ENCODE measurements at regions not wholly inside any gene's neighbourhood (a gene's known extent, or its start where the extent isn't known, plus 50 kb on each side); places are given as distances from the start of the nearest gene placed in this dataset.
"Not testable (repeated sequence)": the region's sequence is repeated elsewhere in the genome, so short reads cannot be mapped to it uniquely, and the experiment has no call there.

DNA sequence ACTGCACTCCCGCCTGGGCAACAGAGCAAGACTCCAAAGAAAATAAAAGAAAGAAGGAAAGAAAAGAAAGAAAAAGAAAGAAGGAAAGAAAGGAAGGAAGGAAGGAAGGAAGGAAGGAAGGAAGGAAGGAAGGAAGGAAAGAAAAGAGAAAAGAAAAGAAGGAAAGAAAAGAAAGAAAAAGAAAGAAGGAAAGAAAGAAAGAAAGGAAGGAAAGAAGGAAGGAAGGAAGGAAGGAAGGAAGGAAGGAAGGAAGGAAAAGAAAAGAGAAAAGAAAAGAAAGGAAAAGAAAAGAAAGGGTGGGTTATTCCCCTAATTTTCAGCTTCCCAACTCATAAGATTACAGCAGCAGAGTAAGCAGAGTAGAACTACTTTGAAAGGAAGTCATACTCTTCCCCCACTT, 64.4 kb downstream of the TMEM200C start:
- DNase-seq: not testable (repeated sequence)

DNA sequence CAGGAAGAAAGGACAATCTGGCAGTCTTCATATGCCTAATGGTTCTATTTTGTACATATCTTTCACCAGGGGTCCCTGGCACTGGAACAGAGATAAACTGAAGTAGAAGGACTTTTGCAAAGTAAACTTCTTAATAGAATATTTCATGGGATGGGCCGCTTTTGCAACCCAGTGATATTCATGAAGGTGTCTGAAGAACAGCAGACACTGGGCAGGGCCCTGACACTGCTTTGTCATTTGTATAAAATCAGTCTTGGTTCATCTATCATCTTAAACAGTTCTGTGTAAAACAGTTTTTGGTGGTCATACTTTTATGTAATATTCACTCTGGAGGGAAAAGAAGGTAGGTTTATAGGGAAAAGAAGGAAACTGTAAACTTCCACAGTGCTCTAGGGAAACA, 66.4 kb downstream of the TMEM200C start:
- no peak for DNase-seq

- no peak for DNase-seq
Measured at GRCh38 chr18:5825663-5826062, 69.7 kb downstream of the TMEM200C start.

GRCh38 chr18:5824370-5824984, 70.8 kb downstream of the TMEM200C start:
- no peak for DNase-seq

- no peak for DNase-seq
Measured at GRCh38 chr18:5817816-5818215, 77.5 kb downstream of the TMEM200C start.

GRCh38 chr18:5806860-5807259, 88.5 kb downstream of the TMEM200C start:
- no peak for DNase-seq

GRCh38 chr18:5787936-5788335, 107.4 kb downstream of the TMEM200C start:
- no peak for DNase-seq

DNA sequence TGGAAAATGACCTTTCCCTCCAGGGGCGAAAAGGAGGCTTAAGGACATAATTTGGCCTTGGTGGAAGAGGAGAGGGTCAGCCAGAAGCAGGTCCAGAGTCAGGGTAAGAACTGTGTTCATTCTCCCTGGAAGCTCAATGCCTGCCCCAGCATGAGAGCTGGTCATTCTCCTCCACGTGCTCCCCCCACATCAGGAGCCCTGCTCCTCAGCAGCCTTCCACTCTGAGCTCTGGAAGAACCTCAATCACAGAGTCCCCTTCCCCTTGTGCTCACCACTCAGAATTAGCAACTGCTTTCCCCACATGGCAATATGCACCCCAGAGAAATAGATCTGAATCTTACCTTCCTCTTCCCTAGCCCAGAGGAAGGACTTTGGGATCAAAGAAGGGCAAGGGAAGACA, 115.4 kb downstream of the TMEM200C start:
- no peak for DNase-seq

GRCh38 chr18:5772306-5773105, 122.8 kb downstream of the TMEM200C start:
- no peak for DNase-seq

GRCh38 chr18:5771343-5771742, 124.0 kb downstream of the TMEM200C start:
- DNase-seq: no peak

GRCh38 chr18:5770176-5770575, 125.1 kb downstream of the TMEM200C start:
- DNase-seq: no peak

GRCh38 chr18:5768454-5768853, 126.9 kb downstream of the TMEM200C start:
- no peak for DNase-seq

- DNase-seq: no peak
Measured at GRCh38 chr18:5759194-5759593, 136.1 kb downstream of the TMEM200C start.

GRCh38 chr18:5756823-5757222, 138.5 kb downstream of the TMEM200C start:
- DNase-seq: no peak

GRCh38 chr18:5747678-5748077, 147.6 kb downstream of the TMEM200C start:
- no peak for DNase-seq

GRCh38 chr18:5746844-5747243, 148.5 kb downstream of the TMEM200C start:
- no peak for DNase-seq

DNA sequence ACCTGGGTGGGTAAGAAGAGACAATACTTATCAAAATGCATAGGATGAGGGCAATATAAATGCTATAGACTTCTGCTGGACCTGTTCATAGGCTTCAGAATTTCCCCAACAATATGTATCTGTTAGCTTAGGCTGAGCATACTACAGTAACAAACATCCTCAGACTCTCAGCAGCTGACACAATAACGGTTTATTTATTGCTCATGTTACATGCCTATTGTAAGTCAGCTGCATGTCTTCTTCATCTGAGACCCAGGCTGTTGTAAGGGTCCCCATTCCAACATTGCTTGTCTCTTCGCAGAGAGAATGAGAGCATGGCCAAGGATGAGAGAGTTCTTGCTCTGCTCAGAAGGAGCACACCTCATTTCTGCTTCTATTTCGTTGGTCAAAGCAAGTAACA, 150.7 kb downstream of the TMEM200C start:
- DNase-seq: no peak

GRCh38 chr18:5738526-5738925, 156.8 kb downstream of the TMEM200C start:
- no peak for DNase-seq

- no peak for DNase-seq
Measured at GRCh38 chr18:5732318-5732717, 163.0 kb downstream of the TMEM200C start.

DNA sequence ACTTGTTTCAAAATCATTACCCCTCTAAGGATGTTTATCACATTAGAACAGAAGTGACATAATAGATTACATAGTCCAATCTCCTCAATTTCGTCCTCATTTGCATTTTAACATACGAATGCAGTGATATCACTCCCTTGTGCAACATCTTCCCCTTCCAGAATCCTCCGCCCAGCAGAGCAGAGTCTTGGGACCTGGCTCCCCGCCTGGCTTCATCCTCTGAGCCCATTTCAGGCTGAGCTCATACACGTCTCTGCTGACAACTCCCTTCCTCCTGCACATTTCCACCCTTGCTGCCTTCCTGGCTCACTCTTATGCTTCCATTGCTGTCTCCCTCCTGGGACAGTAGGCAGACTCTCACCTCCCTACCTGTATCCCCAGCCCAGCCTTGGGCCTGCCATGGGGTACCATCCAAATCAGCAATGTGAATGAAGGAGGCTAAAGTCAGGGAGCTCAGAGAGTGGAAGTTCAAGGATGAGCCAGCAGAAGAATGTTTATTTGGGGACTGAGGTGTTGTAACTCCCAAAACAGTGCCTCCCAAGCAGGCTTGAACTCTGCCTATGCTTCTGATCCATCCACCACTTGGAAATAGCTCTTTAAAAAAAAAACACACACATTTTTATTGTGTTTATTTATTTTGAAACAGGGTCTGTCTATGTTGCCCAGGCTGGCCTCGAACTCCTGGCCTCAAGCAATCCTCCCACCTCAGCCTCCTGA, 165.2 kb downstream of the TMEM200C start:
- no peak for DNase-seq

- no peak for DNase-seq
Measured at GRCh38 chr18:5728531-5728930, 166.8 kb downstream of the TMEM200C start.

DNA sequence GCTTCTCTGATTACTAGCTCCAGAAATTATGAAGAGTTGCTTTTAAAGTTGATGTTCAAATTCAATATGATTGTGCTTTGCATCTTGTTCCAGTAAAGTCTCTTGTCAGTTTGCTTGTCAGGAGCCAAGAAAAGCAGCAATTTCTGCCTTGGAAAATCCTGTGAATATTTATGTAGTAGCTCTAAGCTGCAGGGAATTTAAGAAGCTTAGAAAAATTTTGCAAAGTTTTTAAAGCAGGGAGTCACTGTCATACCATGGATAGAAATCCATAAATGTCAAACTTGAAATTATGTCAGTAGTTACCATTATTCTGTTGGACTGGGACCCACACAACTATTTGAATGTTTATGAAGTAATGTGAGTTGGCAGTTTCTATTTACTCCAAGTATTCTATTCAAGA, 169.3 kb downstream of the TMEM200C start:
- DNase-seq: no peak

DNA sequence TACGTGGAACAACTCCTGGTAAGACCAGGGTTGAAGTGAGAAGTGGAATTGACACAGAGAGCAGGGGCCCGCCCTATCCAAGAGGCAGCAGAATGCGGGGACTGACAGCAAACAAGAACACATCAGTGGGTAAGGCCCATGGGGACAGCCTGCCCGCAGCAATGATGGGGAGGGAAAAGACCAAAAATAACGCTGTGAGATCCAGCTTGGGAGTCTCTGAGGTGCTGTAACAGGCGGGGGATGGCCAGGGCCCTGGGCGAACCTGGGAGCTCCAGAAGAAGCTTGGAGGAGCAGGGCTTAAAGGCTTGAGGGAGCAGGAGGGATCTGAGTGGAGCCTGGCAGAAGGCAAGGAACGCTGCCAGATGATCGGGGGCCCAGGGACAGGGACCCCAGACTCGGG, 173.4 kb downstream of the TMEM200C start:
- DNase-seq: no peak

DNA sequence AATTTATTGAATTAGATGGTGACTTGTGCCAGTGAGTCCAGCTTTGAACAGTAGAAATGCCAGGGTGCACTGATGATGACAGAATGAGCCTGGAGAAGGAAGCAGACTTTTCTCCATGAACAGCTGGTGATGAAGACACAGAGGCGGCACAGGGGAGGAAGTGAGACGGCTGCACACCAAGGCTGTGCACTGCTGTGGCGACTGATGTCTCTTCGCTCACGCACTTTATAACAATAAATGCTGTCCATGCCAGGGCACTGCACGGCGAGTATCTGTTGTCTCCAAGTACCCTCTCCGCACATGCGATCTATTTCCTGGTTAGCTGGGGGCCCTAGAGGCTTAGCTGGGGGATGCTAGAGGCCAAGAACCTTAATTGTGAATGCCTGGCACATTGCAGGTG, 175.2 kb downstream of the TMEM200C start:
- no peak for DNase-seq

All from hematopoietic multipotent progenitor cell treated with erythropoietin and hydrocortisone succinate and interleukin-3 and kit ligand, for 8 days (in vitro differentiated cells).